Prostate gland (tissue), 2 donors: ENCODE measurements at regions not wholly inside any gene's neighbourhood (a gene's known extent, or its start where the extent isn't known, plus 50 kb on each side); places are given as distances from the start of the nearest gene placed in this dataset.

Experiments
- CTCF ChIP-seq, 4 experiments: fragments of 200-600 bp in 2 of 4; fragments of 450-650 bp in 2 of 4; sonication (generic) in 2 of 4; IDR thresholded peaks; 1 replicate in 3 of 4; 2 replicates in 1 of 4; pipeline ENCODE4 v1.5.1; 2016 to 2019; ENCODE audit warnings: antibody characterized with exemption in 4 of 4, mild to moderate bottlenecking in 2 of 4, moderate library complexity in 2 of 4
- POLR2A ChIP-seq: fragments of 450-650 bp; IDR thresholded peaks from one replicate; pipeline ENCODE4 v1.6.1; 2016; ENCODE audit warnings: antibody characterized with exemption, mild to moderate bottlenecking
- POLR2AphosphoS5 ChIP-seq: sonication (generic); formaldehyde crosslinking; IDR thresholded peaks from one replicate; pipeline ENCODE4 v1.6.1; 2017; ENCODE audit warnings: antibody characterized with exemption

GRCh38 chr2:193963472-193964119 lies 1693.4 kb upstream of the SLC39A10 start:
- TF ChIP-seq CTCF (IDR thresholded peaks at IDR 0.05) (peak in 1 of 4 experiments; percentile 5), POLR2A (no peak), POLR2AphosphoS5 (no peak)
